Activated naive CD4-positive, alpha-beta T cell treated with anti-CD3 and anti-CD28 coated beads for 36 hours (primary cell): ENCODE measurements at regions not wholly inside any gene's neighbourhood (a gene's known extent, or its start where the extent isn't known, plus 50 kb on each side); places are given as distances from the start of the nearest gene placed in this dataset.

Source experiments
- CTCF ChIA-PET: fragments of 350-600 bp; sonication (Branson Sonifier 250); formaldehyde crosslinking; loops from one replicate; lab custom pipeline; 2021; ENCODE audit warnings: antibody characterized with exemption; lab: Charles Lee
- DNase-seq: peaks from one replicate; pipeline ENCODE4 v3.0.0-alpha.2; 2020
- H3K27ac Mint-ChIP-seq: one replicate; pipeline ENCODE4 v1.8.0; 2021; ENCODE audit warnings: mild to moderate bottlenecking, mixed read lengths
- H3K27me3 Mint-ChIP-seq: one replicate; pipeline ENCODE4 v1.8.0; 2021; ENCODE audit warnings: low read depth, mixed read lengths
- H3K36me3 Mint-ChIP-seq: one replicate; pipeline ENCODE4 v1.8.0; 2021; ENCODE audit warnings: low read depth, mixed read lengths
- H3K4me1 Mint-ChIP-seq: one replicate; pipeline ENCODE4 v1.8.0; 2021; ENCODE audit warnings: low read depth, mixed read lengths
- H3K4me3 Mint-ChIP-seq: one replicate; pipeline ENCODE4 v1.8.0; 2021; ENCODE audit warnings: mild to moderate bottlenecking, moderate library complexity, mixed read lengths
- H3K9me3 Mint-ChIP-seq: one replicate; pipeline ENCODE4 v1.8.0; 2021; ENCODE audit warnings: mixed read lengths
- intact Hi-C: fragments of 100-400 bp; cut with micrococcal nuclease; formaldehyde crosslinking; loops from one replicate; pipeline ENCODE4 v1.15.1; 2023

DNA sequence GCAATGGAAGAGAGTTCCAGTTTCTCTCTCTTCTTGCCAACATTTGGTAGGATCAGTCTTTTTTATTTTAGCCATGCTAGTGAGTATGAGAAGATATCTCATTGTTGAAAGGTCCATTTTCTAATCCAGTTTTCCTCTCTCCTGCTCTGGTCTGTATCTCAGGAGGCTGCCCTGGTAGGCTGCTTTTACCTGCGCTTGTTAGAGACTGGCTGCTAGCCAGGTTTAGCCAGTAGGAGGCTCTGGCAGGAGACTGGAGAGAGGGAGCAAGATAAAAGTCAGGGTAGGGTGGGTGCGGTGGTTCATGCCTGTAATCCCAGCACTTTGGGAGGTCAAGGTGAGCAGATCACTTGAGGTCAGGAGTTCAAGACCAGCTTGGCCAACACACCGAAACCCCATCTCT lies 68.6 kb upstream of the FOXP4 start:
- no peak overlapping the region for H3K4me3 Mint-ChIP-seq
- peaks cover 3% of the 10 kb centered on the region for H3K4me1 Mint-ChIP-seq
- intact Hi-C loops = no loop called here
- no peak overlapping the region for H3K27ac Mint-ChIP-seq
- CTCF ChIA-PET = no interaction called here
- peaks cover 23% of the 10 kb centered on the region for H3K27me3 Mint-ChIP-seq
- no peak for DNase-seq
- no peaks in the 10 kb centered on the region for H3K9me3 Mint-ChIP-seq
- no peaks in the 10 kb centered on the region for H3K36me3 Mint-ChIP-seq

DNA sequence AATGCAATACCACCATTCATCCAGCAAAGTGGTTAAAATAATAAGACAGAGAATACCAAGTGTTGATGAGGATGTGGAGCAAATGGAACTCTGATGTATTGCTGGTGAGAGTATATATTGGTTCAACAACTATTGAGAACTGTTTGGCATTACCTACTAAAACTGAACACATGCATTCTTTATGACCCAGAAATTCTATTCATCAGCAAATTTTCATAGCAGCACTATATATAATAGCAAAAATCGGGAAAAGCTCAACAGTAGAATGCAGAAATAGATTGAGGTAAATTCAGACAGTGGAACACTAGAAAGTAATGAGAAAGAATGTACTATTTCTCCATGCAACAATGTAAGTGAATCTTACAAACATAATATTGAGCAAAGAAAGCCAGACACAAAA lies 62.2 kb upstream of the FOXP4 start:
- no peak overlapping the region for H3K27ac Mint-ChIP-seq
- no peaks in the 10 kb centered on the region for H3K9me3 Mint-ChIP-seq
- no peak for DNase-seq
- H3K4me3 Mint-ChIP-seq = no peak overlapping the region
- H3K27me3 Mint-ChIP-seq = peaks cover 3% of the 10 kb centered on the region
- H3K36me3 Mint-ChIP-seq = no peaks in the 10 kb centered on the region
- intact Hi-C loops = no loop called here
- CTCF ChIA-PET = interaction anchor here (2.0 kb wide), 1 partner anchor 41 kb away, joined by 4 read pairs; no protein-coding TSS in a partner anchor
- H3K4me1 Mint-ChIP-seq = peaks cover 3% of the 10 kb centered on the region

DNA sequence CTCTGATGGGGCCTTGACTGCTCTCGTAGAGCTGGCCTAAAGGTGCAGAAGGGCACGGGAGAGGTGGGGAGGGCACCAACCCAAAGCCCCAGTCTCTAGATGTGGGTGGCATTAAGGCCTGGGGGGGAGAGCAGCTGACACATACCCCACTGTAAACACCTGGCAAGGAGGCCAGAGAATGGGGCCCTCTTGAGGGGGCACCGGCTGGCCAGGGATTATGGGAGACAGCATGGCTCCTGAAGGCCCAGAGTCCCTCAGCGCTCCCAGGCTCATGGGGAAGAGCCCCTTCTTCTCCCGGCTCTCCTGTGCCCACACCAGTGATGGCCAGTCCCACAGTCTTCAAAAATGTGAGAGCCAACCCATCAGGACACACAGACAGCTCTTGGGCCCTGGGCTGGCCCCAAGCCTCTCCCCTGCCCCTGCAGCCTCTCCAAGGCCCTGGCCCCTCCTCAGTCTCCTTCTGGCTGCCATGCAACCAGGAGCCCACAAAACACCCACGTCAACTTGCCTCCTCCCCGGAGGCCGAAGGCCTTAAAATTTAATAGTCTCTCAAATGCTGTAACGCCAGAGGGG lies 58.2 kb upstream of the FOXP4 start:
- CTCF ChIA-PET = interaction anchor here (0.5 kb wide), 1 partner anchor 417 kb away, joined by 3 read pairs; no protein-coding TSS in a partner anchor
- DNase-seq = no peak
- no peak overlapping the region for H3K4me3 Mint-ChIP-seq
- H3K36me3 Mint-ChIP-seq = no peaks in the 10 kb centered on the region
- H3K4me1 Mint-ChIP-seq = no peaks in the 10 kb centered on the region
- H3K9me3 Mint-ChIP-seq = no peaks in the 10 kb centered on the region
- H3K27ac Mint-ChIP-seq = no peak overlapping the region
- peaks cover 10% of the 10 kb centered on the region for H3K27me3 Mint-ChIP-seq
- intact Hi-C loops = no loop called here

DNA sequence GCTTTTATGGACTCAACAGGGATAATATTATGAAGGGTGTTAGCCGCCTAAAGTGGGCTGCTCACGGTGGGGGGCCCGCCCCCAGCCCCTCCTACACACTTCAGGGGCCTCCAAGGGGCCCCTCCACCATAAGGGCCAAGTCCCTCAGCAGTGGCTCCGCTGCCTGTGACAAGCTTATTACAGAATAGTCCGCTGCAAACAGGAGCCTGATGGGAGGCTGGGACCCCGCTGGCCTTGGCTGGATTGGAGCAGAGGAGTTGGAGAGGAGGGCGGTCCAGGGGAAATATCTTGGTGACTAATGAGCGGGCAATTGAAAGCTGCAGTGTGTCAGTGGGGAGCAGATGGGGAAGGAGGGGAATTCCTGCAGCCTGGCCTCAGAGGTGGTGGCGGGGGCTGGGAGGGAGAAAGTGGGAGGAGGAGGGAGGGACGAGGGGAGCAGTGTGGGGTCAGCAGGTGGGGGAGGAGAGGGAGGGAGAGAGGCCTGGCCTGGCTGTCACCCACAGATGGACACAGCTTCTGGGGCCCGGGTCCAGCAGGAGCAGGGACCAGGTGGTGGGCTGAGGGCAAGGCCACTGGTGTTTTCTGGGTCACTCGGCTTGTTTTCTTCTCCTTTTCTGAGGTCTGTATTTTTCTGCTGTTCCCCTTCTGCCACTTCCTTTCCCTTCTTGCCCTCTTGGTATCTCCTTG lies 57.6 kb upstream of the FOXP4 start:
- CTCF ChIA-PET = interaction anchor here (1.2 kb wide), 1 partner anchor 74 kb away, joined by 3 read pairs; no protein-coding TSS in a partner anchor
- H3K4me3 Mint-ChIP-seq = no peak overlapping the region
- H3K27me3 Mint-ChIP-seq = peaks cover 10% of the 10 kb centered on the region
- no peak overlapping the region for H3K27ac Mint-ChIP-seq
- no peaks in the 10 kb centered on the region for H3K4me1 Mint-ChIP-seq
- intact Hi-C loops = no loop called here
- H3K36me3 Mint-ChIP-seq = no peaks in the 10 kb centered on the region
- no peaks in the 10 kb centered on the region for H3K9me3 Mint-ChIP-seq
- no peak for DNase-seq

DNA sequence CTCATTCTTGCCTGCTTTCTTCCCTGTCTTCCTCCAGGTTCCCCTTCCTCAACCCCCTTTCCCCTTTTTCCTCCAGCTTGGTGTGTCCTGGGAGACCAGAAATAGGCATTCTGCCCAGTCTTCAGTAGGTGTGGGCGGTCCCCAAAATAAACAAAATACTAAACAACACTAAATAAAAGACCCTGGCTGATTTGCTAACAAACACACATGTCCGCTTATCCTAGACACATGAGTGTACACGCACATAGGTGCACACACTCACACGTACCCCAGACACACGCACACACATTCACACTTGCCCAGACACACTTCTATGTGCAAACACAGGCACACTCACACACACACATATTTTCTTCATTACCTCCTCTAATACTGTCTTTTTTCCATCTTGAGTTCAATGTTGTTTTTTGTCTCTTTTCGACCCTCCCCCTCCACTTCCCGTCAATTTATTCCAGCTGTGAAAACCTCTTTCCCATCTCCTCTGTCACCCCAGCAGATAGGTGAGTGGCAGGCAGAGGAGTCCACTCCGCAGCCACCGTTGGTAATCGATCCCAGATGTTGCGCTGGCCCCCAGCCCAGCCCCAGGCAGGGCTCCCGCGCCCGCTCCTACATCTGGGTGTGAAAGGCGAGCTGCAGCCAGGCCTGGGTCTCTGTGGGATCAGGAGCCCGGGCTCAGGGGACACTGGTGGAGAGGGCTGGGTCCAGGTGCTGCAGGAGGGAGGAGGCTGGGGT lies 56.9 kb upstream of the FOXP4 start:
- DNase-seq = no peak
- intact Hi-C loops = no loop called here
- no peaks in the 10 kb centered on the region for H3K4me1 Mint-ChIP-seq
- CTCF ChIA-PET = interaction anchor here (1.2 kb wide), 1 partner anchor 73 kb away, joined by 3 read pairs; no protein-coding TSS in a partner anchor
- H3K36me3 Mint-ChIP-seq = no peaks in the 10 kb centered on the region
- H3K9me3 Mint-ChIP-seq = no peaks in the 10 kb centered on the region
- no peak overlapping the region for H3K27ac Mint-ChIP-seq
- no peak overlapping the region for H3K4me3 Mint-ChIP-seq
- peaks cover 11% of the 10 kb centered on the region for H3K27me3 Mint-ChIP-seq

DNA sequence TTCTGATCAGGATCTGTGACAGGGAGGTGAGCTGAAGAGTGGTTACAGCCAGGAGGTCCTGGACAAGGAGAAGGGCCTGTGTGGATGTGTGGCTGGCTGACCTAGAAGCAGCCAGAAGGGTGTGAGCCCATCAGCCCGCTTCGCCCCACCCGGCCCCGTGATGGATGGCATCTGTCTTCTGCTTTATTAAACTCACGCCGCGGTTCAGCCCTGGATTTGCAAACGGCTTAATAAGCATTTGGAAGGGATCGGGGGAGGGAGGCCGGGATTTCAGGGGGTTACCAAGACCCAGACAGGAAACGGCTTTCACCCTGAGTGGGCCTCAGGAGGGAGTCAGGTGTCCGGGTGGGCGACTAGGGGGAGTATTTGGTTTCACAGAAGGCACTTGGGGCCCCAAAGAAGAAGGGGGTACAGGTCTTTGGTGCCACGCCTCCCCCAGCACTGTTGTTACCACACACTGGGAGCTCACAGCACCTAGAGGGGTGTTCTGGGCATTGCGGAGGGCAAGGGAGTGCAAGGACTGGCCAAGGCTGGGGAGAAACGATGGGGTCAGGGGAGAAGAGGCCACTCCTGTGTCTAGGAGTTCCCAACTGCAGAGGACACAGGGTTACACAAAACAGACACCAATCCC lies 53.8 kb upstream of the FOXP4 start:
- H3K27ac Mint-ChIP-seq = no peak overlapping the region

DNA sequence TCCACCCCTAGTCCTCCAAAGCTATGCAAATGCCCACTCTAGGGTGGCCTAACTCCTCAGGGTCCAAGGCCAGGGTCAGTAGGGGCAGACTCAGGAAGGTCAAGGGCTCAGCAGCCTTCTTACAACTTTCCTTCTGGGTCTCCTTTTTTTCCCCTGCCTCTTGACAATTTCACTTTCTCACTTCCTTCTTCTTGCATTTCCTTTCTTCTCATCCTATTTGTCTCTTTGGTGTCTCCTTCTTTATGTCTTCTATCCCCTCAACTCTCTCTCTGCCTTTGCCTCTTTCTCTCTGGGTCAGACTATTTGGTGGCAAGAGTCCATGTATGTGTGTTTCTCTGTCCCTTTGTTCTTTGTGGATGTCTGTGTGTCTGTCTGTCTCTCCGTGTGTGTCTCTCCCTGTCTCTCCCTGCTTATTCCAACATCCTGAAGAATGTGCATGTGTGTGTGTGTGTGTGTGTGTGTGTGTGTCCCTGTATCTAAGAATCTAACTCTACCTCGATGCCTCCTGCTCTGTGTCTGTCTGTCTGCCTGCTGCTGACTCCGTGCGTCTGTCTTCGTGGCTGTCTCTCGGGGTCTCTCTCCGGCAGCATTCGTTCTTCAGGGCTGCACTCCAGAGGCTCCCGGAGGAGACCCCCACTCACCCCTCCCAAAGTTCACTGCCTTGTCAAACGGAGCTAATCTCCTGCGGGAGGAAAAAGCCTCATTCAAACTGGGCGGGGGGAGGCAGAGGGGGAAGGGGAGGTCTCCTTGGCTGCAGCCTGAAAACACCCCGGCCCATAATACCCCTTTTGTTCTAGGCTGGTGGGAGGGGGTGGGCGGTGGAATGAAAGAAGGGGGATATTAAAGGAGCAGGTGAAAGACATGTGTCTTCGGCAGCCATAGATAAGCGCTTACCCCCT lies 51.7 kb upstream of the FOXP4 start:
- Mint-ChIP-seq H3K27ac (no peak overlapping the region), H3K27me3 (peaks cover 16% of the 10 kb centered on the region)

More for the DNA sequence above, 53.8 kb upstream of the FOXP4 start:
- CTCF ChIA-PET = no interaction called here
- Mint-ChIP-seq H3K36me3 (no peaks in the 10 kb centered on the region), H3K4me3 (no peak overlapping the region), H3K27me3 (peaks cover 13% of the 10 kb centered on the region), H3K4me1 (no peaks in the 10 kb centered on the region), H3K9me3 (no peaks in the 10 kb centered on the region)
- intact Hi-C loops = no loop called here
- DNase-seq = no peak

More for the DNA sequence above, 51.7 kb upstream of the FOXP4 start:
- no peak for DNase-seq
- no peak overlapping the region for H3K4me3 Mint-ChIP-seq
- H3K9me3 Mint-ChIP-seq = no peaks in the 10 kb centered on the region
- CTCF ChIA-PET = no interaction called here
- intact Hi-C loops = no loop called here
- no peaks in the 10 kb centered on the region for H3K36me3 Mint-ChIP-seq
- no peaks in the 10 kb centered on the region for H3K4me1 Mint-ChIP-seq
